HCT116 (cell line): ENCODE measurements at regions not wholly inside any gene's neighbourhood (a gene's known extent, or its start where the extent isn't known, plus 50 kb on each side); places are given as distances from the start of the nearest gene placed in this dataset.

Experiments used
- CEBPB ChIP-seq: IDR thresholded peaks from 2 replicates; pipeline ENCODE4 v1.6.1; 2012; ENCODE audit warnings: low read depth
- EZH2 ChIP-seq: fragments of 200-600 bp; sonication (generic); IDR thresholded peaks from 2 replicates; pipeline ENCODE4 v1.6.1; 2017; ENCODE audit warnings: antibody characterized with exemption, mixed run types
- EZH2phosphoT487 ChIP-seq: fragments of 200-600 bp; IDR thresholded peaks from 2 replicates; pipeline ENCODE4 v1.6.1; 2018; ENCODE audit warnings: antibody characterized with exemption, borderline replicate concordance
- FOSL1 ChIP-seq: IDR thresholded peaks from 2 replicates; pipeline ENCODE4 v1.6.1; 2012; ENCODE audit warnings: low read depth
- POLR2AphosphoS5 ChIP-seq: IDR thresholded peaks from 2 replicates; pipeline ENCODE4 v1.6.1; 2011; ENCODE audit warnings: mild to moderate bottlenecking, low read depth, low read length, moderate library complexity
- RAD21 ChIP-seq: IDR thresholded peaks from 2 replicates; pipeline ENCODE4 v1.6.1; 2012; ENCODE audit warnings: low read depth, mild to moderate bottlenecking
- YY1 ChIP-seq: IDR thresholded peaks from 2 replicates; pipeline ENCODE4 v1.6.1; 2011; ENCODE audit warnings: low read length, low read depth, moderate library complexity, mild to moderate bottlenecking; ENCODE audit not compliant: insufficient replicate concordance; ENCODE audit errors: extremely low read depth
- ZNF274 ChIP-seq: fragments of 200-500 bp; sonication (Bioruptor generic); IDR thresholded peaks from 2 replicates; pipeline ENCODE4 v1.6.1; 2014; ENCODE audit warnings: mild to moderate bottlenecking, low read depth, low read length, inconsistent platforms
- TF ChIP-seq, protein P1 (sequence below), 3 experiments: fragments of 200-600 bp in 1 of 3; sonication (generic) in 1 of 3; IDR thresholded peaks in 2 of 3; conservative IDR thresholded peaks in 1 of 3; 2 replicates each; pipeline ENCODE4 v1.5.1; 2012 to 2017; ENCODE audit warnings: low read depth in 2 of 3, low read length in 2 of 3, antibody characterized with exemption in 1 of 3, borderline replicate concordance in 1 of 3, control low read depth in 1 of 3, mild to moderate bottlenecking in 1 of 3, mixed read lengths in 1 of 3, mixed run types in 1 of 3, moderate library complexity in 1 of 3; ENCODE audit not compliant: insufficient read depth in 1 of 3

DNA sequence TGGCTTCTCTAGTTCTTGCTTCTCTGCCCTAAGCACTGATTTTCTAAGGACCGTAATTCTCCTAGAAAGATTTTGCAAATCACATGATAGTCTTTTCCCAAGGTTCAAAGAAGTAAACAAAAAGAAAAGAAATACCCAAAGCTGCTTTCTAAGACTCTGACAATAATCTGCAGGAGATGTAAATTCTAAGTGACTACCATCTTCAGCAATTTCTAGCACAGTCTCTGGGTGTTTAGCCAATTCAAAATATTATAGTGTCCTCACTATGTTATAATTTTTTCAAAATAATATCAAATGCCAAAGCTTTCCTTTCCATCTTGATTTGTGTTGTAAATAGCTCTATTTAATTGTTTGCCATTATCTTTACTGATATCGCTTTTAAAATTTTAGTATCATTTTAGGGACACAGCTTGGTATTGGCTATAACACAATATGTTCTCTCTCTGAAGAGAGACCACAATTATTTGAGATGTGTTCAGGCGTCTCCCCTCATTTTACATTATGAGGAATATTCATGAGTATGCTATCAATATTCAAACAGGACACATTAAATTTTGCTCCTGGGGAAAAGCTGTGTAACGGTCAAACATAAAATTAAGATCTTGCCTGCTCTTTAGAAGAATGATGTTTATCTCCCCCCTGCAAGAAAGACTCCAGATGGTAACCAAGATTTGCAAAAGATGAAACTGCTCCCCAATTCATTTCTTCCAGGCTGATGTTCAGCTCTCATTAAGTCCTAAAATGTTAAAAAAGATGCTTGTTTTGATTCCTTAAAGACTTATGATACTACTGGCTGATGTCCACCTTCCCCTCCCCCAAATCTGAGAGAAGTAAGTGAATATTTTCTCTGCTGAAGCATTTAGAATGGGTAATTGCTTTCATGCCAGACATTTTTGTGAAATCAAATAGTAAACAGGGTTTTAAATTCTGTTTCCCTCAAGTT is 191.9 kb upstream of the WDR11 start:
- TF ChIP-seq, protein P1, sequence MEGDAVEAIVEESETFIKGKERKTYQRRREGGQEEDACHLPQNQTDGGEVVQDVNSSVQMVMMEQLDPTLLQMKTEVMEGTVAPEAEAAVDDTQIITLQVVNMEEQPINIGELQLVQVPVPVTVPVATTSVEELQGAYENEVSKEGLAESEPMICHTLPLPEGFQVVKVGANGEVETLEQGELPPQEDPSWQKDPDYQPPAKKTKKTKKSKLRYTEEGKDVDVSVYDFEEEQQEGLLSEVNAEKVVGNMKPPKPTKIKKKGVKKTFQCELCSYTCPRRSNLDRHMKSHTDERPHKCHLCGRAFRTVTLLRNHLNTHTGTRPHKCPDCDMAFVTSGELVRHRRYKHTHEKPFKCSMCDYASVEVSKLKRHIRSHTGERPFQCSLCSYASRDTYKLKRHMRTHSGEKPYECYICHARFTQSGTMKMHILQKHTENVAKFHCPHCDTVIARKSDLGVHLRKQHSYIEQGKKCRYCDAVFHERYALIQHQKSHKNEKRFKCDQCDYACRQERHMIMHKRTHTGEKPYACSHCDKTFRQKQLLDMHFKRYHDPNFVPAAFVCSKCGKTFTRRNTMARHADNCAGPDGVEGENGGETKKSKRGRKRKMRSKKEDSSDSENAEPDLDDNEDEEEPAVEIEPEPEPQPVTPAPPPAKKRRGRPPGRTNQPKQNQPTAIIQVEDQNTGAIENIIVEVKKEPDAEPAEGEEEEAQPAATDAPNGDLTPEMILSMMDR (IDR thresholded peaks at IDR 0.05 in 2 of 3, conservative IDR thresholded peaks at IDR 0.05 in 1 of 3; ENCODE audit: borderline replicate concordance in 1 of 3, insufficient read depth in 1 of 3, low read depth in 2 of 3, low read length in 2 of 3), result no peak
- TF ChIP-seq EZH2 (no peak), CEBPB (no peak), ZNF274 (no peak), YY1 (no peak), EZH2phosphoT487 (no peak), RAD21 (no peak), POLR2AphosphoS5 (no peak), FOSL1 (no peak)
